GM20000 (cell line): ENCODE measurements at regions not wholly inside any gene's neighbourhood (a gene's known extent, or its start where the extent isn't known, plus 50 kb on each side); places are given as distances from the start of the nearest gene placed in this dataset.

Experiments used
- DNase-seq: peaks from one replicate; pipeline ENCODE4 v3.0.0; 2012; ENCODE audit warnings: low spot score
- TF ChIP-seq, protein P1 (sequence below): IDR thresholded peaks from 2 replicates; pipeline ENCODE4 v1.5.1; 2012; ENCODE audit warnings: mild to moderate bottlenecking, control low read depth; ENCODE audit errors: extremely low read depth, missing control alignments

DNA sequence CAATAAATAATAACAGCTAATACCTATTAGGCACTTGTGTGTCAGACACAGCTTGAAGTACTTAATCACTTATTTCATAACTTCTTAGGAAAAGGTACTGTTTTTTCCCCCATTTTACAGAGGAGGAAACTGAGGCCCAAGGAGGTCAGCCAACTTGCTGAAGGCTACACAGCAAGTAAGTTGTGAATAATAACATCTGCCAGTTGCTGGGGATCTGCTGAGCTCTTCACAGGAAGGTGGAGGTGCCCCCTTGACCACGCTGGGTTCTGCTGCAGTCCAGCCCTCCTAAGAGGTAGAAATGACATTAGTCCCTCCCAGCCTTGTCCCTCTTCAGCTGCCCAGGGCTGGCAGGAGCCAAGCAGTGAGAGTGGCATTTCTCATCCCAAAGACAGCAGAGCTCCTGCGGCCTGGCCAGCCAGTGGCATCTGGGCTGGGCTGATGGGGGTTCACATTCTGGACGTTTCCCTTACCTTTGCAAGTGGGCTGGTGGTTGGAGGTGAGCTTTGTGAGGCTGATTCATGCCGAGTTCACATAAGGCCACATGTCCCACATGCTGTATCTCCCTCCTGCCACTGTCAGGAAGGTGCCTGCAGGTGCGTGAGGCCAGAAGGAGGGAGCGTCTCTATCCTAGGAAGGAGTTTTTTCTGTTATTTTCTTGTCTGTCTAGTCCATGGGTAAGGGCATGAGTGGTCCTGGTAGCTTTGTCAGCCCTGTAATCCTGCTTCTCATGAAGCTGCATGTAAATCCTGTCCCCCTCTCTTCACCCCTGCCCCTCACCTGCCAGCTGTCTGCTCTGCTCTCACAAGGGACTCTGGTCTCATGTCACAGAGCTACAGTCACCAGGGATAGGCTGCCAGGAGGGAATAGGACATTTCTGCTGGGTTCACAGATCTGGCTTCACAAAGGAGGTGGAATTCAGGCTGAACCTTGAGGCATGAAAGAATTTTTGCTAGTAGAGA is 171.7 kb downstream of the MACROH2A1 start:
- TF ChIP-seq, protein P1, sequence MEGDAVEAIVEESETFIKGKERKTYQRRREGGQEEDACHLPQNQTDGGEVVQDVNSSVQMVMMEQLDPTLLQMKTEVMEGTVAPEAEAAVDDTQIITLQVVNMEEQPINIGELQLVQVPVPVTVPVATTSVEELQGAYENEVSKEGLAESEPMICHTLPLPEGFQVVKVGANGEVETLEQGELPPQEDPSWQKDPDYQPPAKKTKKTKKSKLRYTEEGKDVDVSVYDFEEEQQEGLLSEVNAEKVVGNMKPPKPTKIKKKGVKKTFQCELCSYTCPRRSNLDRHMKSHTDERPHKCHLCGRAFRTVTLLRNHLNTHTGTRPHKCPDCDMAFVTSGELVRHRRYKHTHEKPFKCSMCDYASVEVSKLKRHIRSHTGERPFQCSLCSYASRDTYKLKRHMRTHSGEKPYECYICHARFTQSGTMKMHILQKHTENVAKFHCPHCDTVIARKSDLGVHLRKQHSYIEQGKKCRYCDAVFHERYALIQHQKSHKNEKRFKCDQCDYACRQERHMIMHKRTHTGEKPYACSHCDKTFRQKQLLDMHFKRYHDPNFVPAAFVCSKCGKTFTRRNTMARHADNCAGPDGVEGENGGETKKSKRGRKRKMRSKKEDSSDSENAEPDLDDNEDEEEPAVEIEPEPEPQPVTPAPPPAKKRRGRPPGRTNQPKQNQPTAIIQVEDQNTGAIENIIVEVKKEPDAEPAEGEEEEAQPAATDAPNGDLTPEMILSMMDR = no peak
- DNase-seq = no peak

DNA sequence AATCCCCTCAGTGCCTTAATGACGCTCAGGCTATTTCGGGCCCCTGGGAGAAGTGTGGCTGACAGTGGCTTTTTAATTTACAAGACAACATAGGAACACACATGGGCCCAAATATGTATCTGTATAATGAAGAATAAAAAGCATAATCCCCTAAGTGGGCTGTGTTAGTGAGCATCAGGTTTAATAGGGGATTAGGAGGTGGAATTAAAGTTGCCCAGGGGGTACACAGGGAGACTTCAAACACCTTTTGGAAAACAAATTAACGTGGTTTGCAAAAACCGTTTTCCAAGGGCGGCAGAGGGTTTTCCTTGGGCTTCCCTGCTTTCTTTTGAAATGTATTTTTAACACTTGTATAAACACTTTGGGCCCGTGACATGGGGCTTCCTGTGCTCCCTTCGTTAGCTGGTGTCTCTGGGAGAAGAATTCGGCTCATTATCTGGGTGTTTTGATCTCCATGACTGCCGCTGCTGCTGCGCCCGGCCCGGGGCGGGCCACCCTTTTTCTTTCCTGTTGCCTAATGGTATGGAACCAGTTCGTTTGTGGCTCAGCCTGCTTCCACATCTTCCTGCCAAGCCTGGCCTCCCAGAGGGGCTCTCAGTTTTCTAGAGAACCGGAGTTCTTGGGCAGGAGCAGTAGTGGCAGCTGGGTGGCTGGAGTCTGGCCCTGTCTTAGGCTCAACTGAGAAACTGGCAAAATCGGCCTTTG is 173.0 kb downstream of the MACROH2A1 start:
- DNase-seq = no peak
- TF ChIP-seq, protein P1 = no peak

GRCh38 chr5:135223891-135224625 is 175.0 kb downstream of the MACROH2A1 start:
- TF ChIP-seq, protein P1 = no peak
- DNase-seq = no peak

GRCh38 chr5:135223404-135223803 is 175.6 kb downstream of the MACROH2A1 start:
- DNase-seq = no peak
- TF ChIP-seq, protein P1 = no peak

GRCh38 chr5:135222771-135223170 is 176.3 kb downstream of the MACROH2A1 start:
- TF ChIP-seq, protein P1 = no peak

GRCh38 chr5:135222171-135222681 is 176.8 kb downstream of the MACROH2A1 start:
- TF ChIP-seq, protein P1 = no peak
- no peak for DNase-seq

More at GRCh38 chr5:135222771-135223170, 176.3 kb downstream of the MACROH2A1 start:
- no peak for DNase-seq

DNA sequence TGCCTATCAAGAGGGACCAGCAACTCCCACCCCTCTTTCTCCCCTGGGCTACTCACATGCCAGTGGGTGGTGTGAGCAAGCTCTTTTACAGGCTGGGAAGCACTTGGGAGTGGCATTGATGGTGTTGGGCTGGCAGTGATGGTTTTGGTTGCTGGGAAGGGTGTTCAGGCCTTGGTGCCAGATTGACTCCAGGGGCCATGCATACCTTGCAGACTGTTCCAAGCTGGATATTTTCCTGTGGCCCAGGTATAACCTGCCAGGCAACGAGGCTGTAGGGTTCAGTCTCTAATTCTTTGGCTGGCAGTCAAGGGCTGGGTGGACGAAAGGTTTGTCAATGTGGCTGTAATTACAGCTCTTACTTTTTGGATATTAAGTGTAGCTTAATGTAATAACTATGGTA is 177.3 kb downstream of the MACROH2A1 start:
- DNase-seq = no peak
- TF ChIP-seq, protein P1 = no peak
